GM12892 (cell line): ENCODE measurements at regions not wholly inside any gene's neighbourhood (a gene's known extent, or its start where the extent isn't known, plus 50 kb on each side); places are given as distances from the start of the nearest gene placed in this dataset.

Source experiments
- DNase-seq: peaks from one replicate; pipeline ENCODE4 v3.0.0; 2011; ENCODE audit not compliant: insufficient read length
- FAIRE-seq: peaks from 2 replicates; lab custom pipeline; 2011; peaks lifted over from hg19 to GRCh38; lab: Jason Lieb, UNC
- POLR2A ChIP-seq: IDR thresholded peaks from 2 replicates; pipeline ENCODE4 v1.6.1; 2011; ENCODE audit warnings: low read depth, low read length, control low read depth
- POLR2AphosphoS5 ChIP-seq: IDR thresholded peaks from 2 replicates; pipeline ENCODE4 v1.6.1; 2011; ENCODE audit warnings: low read depth, low read length, control low read depth
- TAF1 ChIP-seq: IDR thresholded peaks from 2 replicates; pipeline ENCODE4 v1.6.1; 2011; ENCODE audit warnings: low read depth, mild to moderate bottlenecking, control low read depth, low read length, borderline replicate concordance

GRCh38 chr10:130378556-130379400, 242.6 kb downstream of the GLRX3 start:
- TF ChIP-seq TAF1 (no peak), POLR2AphosphoS5 (no peak), POLR2A (no peak)
- FAIRE-seq, result no peak

GRCh38 chr10:130380056-130380455, 243.9 kb downstream of the GLRX3 start:
- TF ChIP-seq POLR2AphosphoS5 (no peak), POLR2A (no peak), TAF1 (no peak)
- FAIRE-seq (no peak), DNase-seq (no peak)

More at GRCh38 chr10:130378556-130379400, 242.6 kb downstream of the GLRX3 start:
- DNase-seq, result no peak

DNA sequence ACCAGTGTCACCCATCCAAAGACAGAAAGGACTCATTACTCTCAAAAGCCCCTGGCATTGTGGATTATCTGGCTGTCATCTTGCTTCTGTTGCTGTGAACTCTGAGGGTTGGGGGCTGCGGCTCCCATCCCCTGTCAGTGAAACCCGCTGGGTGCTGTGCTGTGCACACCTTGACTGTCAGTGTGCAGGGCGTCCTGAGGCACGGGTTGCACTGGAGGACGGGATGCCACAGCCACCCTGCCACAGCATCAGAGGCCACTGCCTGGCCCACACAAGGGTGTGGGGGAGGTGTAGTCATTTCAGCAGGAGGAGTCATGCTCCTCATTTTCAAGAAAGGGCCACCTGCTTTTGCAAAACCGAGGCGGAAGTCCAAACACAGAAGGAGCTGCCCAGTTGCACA, 245.8 kb downstream of the GLRX3 start:
- DNase-seq (no peak), FAIRE-seq (no peak)
- TF ChIP-seq POLR2A (no peak), POLR2AphosphoS5 (no peak), TAF1 (no peak)

- FAIRE-seq, result no peak
- TF ChIP-seq POLR2AphosphoS5 (no peak), TAF1 (no peak), POLR2A (no peak)
- no peak for DNase-seq
Measured at GRCh38 chr10:130387936-130388580, 251.9 kb downstream of the GLRX3 start.

GRCh38 chr10:130388746-130389145, 252.6 kb downstream of the GLRX3 start:
- no peak for TF ChIP-seq TAF1
- TF ChIP-seq POLR2A, result no peak
- TF ChIP-seq POLR2AphosphoS5, result no peak
- no peak for FAIRE-seq
- no peak for DNase-seq

GRCh38 chr10:130389906-130390305, 253.7 kb downstream of the GLRX3 start:
- DNase-seq (no peak), FAIRE-seq (no peak)
- TF ChIP-seq TAF1, result no peak

GRCh38 chr10:130392031-130392430, 255.8 kb downstream of the GLRX3 start:
- TF ChIP-seq POLR2A (no peak), TAF1 (no peak), POLR2AphosphoS5 (no peak)
- no peak for FAIRE-seq
- DNase-seq, result no peak

GRCh38 chr10:130393342-130393741, 257.2 kb downstream of the GLRX3 start:
- FAIRE-seq, result no peak
- TF ChIP-seq POLR2A (no peak), TAF1 (no peak), POLR2AphosphoS5 (no peak)
- no peak for DNase-seq

DNA sequence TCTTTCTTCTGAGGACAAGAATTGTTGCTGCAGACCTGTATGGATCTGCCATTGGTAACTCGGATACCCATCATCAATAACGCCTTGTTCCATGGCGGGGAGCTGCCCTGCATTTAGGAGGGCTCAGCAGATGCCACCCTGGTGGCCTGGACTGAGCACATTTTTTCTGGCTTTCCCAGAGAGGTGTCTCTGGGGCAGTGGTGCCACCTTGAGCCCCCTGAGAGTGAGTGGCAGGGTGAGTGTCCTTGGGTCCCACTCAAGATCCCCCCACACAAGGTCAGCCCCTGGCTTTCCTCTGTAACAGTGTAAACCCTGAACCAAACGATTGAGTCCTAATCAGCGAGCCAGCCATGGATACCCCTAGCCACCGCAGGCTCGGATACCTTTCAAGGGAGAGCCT, 258.6 kb downstream of the GLRX3 start:
- no peak for FAIRE-seq
- TF ChIP-seq POLR2A (no peak), POLR2AphosphoS5 (no peak), TAF1 (no peak)
- no peak for DNase-seq

- TF ChIP-seq POLR2A, result no peak
- no peak for TF ChIP-seq POLR2AphosphoS5
- no peak for FAIRE-seq
- DNase-seq, result no peak
Measured at GRCh38 chr10:130395248-130395936, 259.2 kb downstream of the GLRX3 start.

- no peak for FAIRE-seq
- DNase-seq, result no peak
- TF ChIP-seq POLR2A (no peak), TAF1 (no peak), POLR2AphosphoS5 (no peak)
Measured at GRCh38 chr10:130396044-130396443, 259.9 kb downstream of the GLRX3 start.
